ENCODE measurements at regions not wholly inside any gene's neighbourhood (a gene's known extent, or its start where the extent isn't known, plus 50 kb on each side); places are given as distances from the start of the nearest gene placed in this dataset.
"Not testable (repeated sequence)": the region's sequence is repeated elsewhere in the genome, so short reads cannot be mapped to it uniquely, and the experiment has no call there.

DNA sequence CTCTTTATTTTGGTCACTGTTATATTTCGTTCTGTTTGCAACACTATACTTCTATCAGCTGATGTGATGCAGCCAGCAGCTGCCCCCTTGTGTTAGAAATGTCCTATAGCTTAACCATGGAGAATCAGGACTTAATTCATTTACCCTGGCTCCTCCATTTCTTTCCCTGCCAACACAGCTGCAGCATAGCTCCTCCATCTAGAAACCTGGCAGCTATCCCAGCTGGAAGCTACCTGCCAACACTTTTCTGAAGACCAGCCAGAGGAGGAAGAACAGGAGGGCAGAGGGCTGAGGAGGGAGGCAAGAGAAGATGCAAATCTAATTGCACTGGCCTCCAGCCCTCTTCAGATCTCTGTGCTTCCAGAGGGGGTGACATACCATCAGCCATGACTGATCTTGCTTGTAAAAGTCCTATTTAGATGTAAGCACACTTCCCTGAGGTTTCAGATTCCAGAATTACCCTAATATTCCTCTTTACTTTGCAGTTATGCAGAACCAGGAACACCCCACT is 156.8 kb upstream of the TMEM260 start:
- peak; percentile 34 for DNase-seq

GRCh38 chr14:56423544-56423943 is 156.1 kb upstream of the TMEM260 start:
- DNase-seq, result no peak

DNA sequence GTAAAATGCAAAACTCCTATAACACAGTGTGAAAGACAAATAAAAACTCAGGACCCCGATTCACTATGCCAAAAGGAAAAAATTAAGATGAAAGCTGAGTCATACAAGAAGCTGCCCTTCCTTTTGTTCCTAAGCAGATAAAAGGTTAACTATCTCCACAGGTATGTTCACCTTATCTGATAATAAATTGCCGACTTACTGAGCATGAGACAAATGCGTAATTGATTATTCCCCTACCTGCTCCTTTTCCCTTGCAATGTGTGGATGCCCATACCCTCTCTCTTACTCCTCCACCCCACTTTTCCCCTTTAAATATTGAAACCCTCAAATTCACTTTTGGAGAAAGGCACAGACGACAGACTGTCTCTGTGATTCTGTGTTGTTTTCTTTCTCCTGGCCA is 148.6 kb upstream of the TMEM260 start:
- no peak for DNase-seq

GRCh38 chr14:56449670-56450213 is 129.9 kb upstream of the TMEM260 start:
- no peak for DNase-seq

GRCh38 chr14:56452940-56453339 is 126.7 kb upstream of the TMEM260 start:
- no peak for DNase-seq

GRCh38 chr14:56454680-56455079 is 124.9 kb upstream of the TMEM260 start:
- not testable (repeated sequence) for DNase-seq

- DNase-seq, result no peak
These were observed 119.1 kb upstream of the TMEM260 start for GRCh38 chr14:56460469-56460868.

GRCh38 chr14:56461276-56462275 is 118.0 kb upstream of the TMEM260 start:
- DNase-seq, result no peak

GRCh38 chr14:56463271-56463890 is 116.2 kb upstream of the TMEM260 start:
- no peak for DNase-seq

- no peak for DNase-seq
These were observed 108.5 kb upstream of the TMEM260 start for GRCh38 chr14:56471056-56471455.

DNA sequence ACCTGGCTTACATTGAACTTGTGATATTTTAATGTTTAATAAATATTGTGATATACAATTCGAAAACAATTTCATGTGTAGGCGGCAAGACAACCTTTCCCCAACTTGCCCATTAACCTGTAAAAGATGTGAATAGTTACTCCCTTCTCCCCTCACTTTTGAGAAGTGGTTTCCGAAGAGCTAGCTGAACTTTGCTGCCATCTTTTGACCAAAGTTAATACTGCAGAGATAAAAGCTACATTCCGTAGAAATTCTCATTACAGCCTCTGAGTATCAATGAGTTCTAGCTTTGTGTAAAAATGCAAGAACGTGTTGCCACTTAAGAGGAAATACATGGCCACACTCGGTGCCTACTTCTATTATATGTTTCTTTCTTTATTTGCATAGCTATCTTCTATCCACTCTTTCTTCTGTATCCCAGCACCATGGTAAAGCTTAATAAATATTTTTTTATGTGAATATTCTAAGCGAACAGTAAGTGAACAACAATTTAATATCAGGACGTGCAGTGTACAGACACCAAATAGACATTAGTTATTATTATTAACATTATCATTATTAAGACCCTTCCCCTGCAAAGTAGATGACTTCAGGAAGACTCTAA is 105.1 kb upstream of the TMEM260 start:
- no peak for DNase-seq

DNA sequence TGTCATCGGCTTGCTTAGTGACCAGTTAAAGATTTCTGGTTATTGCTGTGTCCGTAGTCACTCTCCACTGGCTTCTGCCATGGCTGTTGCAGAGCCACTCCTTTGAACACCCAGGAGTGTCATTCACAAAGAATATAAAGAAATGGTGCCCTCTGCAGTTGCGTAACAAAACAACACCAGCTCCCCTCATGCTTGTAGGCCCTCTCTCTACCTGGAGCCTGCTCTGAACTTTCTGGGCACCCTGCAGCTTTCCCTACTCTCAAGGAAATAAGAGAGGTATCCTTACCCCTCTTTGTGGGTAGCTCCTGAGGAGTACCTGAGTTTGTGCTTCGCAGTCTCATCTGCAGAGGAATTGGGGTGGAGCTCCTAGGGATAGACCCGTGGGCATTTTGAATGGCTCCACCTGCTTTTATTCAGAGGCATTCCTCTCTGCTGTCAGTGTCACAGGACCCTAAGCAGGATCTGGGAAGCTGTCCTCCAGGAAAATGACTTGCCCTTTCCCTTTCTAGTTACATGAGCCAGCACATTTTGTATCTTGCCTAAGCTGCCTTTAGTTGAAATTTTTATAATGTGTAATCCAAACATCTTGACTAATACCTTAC is 97.2 kb upstream of the TMEM260 start:
- DNase-seq, result no peak

DNA sequence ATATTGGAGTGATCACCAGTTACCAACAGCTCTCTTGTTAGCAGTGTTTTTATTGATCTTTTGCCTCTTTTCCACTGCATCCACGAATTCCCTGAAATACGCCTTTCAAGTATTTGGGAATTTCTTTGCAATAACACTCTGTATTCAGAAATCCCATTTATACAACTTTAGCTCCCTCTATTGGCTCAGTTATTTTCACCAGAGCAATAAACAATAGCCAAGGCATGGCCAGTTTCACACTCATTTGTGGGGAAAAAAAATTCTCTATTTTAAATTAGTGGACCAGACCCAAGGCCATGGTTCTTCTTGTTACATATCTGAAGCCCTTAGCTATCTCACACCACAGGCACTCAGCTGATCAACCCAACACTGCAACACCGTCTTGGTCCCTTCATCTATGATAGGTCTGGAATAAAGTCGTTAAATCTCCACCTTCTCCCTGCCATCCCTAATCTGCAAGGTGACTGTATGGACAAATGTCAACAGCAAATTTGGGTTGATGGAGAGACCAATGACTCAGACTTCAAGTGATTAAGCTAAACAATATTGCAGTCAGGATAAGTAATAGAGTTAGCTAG is 92.4 kb upstream of the TMEM260 start:
- no peak for DNase-seq

DNA sequence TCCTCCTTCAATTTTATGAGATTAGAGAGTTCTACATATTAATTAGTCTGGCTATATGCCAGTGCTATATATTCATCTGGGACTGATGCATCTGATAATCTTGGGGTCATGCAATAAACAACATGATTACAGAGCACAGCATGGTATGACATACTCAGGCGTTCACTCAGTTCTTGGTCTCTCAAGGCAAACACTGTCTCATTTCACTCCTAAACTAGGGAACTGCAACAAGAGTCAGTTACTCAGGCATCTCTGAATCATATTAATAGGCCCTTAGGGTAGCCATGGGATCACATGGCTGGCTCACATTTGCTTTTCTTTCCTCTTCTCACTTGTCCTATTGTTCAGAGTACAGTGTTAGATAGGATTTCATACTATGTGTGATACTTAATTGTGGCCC is 91.8 kb upstream of the TMEM260 start:
- no peak for DNase-seq

DNA sequence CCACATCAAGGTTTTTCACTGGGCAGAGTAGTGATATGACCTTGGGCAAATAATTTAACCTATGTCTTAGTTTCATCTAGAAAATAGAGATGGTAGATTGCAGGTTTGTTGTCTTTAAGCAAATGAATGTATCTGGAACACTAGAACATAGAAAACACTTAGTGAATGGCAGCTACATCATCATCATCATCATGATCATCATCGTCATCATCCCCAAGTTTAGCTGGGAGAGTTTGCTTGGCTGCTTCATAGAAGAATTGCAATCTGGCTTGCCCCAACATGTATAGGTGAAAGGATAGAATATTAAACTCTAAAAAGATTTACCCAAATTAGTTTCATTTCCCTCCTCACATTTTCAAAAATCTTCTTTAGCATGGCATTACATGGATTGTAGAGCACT is 91.3 kb upstream of the TMEM260 start:
- DNase-seq, result no peak

GRCh38 chr14:56490379-56490778 is 89.2 kb upstream of the TMEM260 start:
- no peak for DNase-seq

- DNase-seq, result no peak
These were observed 88.0 kb upstream of the TMEM260 start for GRCh38 chr14:56491299-56492285.

DNA sequence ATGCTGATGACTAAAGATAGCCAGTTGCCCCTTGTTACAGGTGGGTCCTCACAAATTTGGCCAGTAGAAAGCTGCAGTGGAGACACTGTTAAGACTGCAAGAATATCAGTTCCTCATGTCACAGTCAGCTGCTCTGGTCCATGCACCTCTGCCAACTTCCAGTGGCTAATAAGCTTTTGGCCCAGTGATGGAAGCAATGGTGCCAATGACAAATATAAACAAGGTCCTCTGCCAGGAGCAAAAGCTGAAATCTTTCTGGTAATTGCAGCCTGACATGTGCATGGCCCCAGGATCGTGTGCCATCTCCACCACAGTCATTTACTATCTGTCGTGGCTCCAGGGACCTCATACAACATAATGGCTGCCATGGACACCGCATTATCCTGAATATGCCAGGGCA is 85.4 kb upstream of the TMEM260 start:
- DNase-seq, result no peak

DNA sequence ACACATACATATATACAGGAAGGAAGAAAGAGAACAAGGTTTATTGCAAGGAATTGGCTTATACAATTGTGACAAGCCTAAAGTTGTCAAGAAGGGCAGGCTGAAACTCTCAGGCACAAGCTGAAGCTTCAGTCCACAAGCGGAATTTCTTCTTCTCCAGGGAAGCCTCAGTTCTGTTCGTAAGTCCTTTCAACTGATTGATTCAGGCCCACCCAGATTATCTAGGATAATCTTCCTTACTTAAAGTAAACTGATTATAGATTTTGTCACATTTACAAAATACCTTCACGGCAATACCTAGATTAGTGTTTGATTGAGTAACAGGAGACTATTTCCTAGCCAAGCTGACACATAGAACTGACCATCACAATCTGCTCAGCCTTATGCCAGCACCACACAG is 81.5 kb upstream of the TMEM260 start:
- DNase-seq, result no peak

DNA sequence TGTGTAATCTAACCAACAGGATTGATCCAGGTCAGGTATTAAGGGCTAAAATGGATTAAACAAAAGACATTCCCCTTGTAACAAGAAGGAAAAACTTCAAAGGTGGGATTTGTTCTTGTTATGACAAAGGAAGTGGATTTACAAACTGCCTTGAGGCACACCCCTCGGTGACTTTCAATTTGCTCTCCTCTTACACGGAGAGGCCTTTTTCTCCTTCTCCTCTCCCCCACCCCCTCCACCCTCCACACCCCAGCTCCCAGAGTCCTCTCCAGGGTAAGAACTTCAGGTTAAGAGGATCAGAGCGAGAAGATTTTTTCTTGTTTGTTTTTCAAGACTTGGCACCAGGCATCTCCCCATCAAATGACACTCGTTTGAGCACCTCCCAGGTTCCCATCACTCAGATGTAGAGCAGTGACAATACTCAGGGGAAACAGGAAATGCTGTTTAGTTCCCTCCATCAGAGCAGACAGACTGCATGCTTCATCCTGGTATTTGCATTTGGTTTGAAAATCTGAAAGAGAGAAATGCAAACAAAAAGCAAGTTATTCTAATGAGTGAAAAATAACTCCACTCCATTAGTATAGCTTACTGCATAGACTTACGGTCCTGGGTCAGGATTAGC is 77.6 kb upstream of the TMEM260 start:
- DNase-seq, result no peak

DNA sequence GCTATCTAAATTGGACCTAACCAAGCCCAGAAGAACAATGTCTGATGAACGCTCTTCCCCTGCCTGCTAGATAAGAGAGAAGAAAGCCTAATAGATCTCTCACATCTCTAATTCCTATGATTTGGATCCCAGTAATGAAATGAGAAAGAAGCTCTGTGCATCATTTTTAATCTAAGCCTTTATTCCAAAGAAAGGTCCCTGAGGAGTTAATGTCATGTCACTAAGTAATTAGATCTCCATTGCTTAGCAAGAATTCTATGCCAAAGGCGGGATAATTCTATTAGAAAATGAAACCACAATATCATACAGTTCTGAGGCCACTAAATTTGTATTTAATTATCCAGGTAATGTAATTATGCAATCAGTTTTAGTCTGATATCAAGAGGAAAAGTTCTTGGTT is 74.2 kb upstream of the TMEM260 start:
- DNase-seq, result no peak
